GM18868 (cell line): ENCODE measurements at regions not wholly inside any gene's neighbourhood (a gene's known extent, or its start where the extent isn't known, plus 50 kb on each side); places are given as distances from the start of the nearest gene placed in this dataset.
"Not testable (repeated sequence)": the region's sequence is repeated elsewhere in the genome, so short reads cannot be mapped to it uniquely, and the experiment has no call there.

Source experiments
- ATAC-seq: cut with Tn5 transposase; IDR thresholded peaks from one replicate; pipeline ENCODE4 v1.9.1; 2021; ENCODE audit warnings: mild to moderate bottlenecking, moderate library complexity; ENCODE audit not compliant: unreplicated experiment

DNA sequence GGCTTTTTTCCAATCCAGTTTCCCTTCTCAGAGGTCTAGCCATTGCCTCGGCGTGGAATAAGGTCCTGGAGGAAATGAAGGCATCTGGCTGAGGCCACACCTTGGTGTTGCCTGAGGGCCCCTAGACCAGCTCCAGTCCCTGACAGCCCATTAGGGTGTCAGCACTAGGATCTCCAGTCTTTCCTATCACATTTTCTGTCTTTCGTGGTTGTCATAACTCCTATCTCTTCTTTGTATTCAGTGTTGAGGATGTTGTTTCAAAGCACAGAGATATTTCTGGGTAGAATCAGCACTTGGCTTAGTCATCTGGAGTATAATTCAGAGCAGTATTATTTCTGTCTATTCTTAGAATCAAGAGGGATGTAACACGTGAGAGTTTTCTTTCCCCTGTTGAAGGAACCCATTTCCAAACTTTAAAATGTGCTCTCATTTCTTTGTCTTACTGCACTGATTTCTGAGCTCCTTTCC lies 844.3 kb downstream of the KCNT2 start:
- no peak for ATAC-seq

DNA sequence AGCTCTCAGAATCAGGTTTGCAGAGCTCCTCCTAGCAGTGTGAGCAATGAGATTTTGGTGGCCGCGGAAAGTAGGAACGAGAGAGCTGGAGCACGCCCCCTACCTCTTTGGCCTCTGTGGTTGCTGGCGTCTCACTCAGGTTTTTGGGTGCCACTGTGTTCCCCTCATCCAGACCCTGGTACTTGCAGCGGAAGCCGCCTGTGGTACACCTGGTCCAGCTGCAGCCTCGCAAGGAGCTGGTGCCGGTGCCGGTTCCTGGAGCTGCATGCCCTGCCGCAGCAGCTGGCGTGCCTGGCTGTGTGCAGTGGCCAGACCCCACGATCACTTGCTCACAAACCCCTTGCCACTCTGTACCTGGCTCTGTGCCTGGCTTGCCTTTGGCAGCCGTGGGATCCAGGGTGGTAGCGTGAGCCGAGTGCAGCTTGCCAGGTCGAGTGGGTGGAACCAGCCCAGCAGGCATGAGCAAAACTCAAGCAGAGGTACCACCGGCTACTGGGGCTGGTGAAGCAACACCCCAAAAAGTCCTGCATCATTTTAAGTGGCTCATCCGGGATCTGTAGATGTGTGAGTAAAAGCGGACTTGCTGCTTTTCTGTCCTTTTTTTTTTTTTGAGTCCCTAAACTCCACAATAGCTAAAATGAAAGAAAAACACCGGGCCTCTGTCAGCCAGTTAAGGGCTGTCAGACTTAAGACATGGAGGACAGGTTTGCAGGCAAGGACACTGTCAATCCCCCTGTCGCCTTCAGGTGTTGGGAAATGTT lies 844.9 kb downstream of the KCNT2 start:
- ATAC-seq = no peak

DNA sequence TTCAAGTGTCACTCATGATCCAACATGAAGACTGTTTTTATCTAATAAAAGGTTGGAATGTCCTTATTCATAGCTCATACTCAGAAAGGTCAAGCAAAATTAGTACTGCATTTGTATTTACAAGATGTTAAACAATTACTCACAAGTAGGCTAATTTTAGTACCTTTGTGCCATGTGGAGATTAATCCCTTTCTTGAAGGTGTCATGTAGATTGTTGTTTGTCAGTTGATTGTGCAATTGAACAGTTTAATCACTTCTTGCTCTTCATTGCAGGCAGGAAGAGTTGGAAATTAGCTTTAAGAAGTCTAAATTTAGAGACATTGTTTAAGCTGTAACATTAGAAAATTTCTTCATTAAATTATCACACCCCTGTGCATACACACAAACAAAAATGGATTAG lies 847.1 kb downstream of the KCNT2 start:
- no peak for ATAC-seq

DNA sequence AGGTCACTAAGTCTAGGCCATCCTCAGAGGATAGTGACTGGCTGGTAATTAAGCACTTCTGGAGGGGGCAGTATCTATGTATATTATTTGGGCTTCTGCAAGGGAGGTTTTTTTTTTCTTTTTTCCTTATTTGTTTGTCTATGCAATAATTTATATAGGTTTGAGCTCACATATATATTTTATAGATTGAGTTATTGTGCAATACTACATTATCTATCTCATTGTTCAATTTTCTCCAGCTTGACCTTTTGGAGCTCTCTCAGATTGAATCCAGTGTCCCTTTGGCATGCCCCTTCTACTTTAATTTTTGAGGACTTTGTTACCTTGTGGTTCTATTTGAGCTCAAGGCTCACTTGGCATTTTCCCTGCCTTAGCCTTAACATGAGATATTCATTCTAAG lies 852.1 kb downstream of the KCNT2 start:
- no peak for ATAC-seq

- no peak for ATAC-seq
These were observed 853.4 kb downstream of the KCNT2 start for GRCh38 chr1:195754874-195755273.

GRCh38 chr1:195754303-195754702 lies 853.9 kb downstream of the KCNT2 start:
- no peak for ATAC-seq

DNA sequence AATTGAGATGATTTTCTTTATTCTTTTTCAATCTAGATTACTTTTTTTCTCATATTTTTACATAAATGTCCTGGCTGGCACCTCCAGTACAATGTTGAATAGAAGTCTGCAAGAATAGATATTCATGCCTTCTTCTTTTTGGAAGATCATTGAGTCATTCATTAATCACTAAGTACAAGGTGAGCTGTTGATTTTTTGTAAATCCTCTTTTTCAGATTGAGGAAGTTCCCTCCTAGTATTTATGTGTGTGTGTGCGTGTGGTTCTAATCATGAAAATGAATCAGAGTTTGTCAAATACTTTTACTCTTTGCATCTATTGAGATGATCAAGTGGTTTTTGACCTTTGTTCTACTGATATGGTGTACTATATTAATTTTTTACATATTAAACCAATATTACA lies 859.3 kb downstream of the KCNT2 start:
- no peak for ATAC-seq

DNA sequence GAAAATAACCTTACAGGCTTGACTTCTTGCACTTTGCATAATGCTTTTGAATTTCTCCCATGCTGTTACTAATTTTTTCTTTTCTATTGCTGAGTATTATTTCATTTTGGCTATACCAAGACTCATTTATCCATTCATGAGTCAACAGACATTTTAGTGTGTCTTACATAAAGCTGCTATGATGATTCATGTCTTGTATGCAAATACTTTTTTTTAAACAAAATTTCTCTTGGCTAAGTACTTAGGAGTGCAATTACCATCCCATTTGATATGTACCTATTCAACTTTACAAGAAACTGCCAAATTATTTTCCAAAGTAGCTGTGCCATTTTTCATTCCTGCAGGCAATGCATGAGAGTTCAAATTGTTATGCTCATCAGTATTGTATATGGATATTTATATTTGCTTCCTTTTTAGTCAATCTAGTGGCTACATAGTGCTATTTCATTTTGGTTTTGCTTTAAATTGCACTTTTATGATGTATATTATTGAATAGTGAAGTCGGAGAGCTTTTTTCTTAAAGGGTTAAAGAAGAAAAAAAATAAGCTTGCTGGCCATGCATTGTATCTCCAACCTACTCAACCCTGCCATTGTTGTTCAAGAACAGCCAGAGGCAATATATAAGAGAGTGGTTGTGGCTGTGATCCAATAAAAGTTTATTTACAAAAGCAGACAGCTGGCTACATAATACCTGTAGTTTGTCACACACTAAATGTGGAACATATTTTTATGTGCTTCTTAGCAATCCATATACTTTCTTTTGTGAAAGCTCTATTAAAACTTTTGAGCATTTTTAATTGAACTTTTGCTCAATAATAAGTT lies 862.8 kb downstream of the KCNT2 start:
- ATAC-seq = no peak

DNA sequence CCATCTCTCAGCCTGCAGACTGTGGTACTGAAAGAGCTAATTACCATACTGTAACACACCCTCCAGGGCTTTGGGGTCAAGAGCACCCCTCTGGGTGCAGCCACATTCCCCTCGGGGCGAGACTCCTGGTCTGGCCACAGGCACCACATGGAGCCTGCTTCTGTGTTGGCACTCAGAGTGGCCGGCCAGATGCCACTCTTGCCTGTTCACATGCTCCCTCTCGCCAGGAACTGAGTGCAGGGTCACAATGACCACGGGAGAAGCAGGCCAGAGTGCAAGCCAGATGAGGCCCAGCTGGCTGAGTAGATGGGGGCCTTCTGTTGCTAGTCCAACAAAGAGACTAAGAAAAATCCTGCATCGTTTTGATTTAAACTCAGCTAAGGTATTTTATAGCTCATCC lies 864.0 kb downstream of the KCNT2 start:
- ATAC-seq = no peak

- no peak for ATAC-seq
These were observed 867.4 kb downstream of the KCNT2 start for GRCh38 chr1:195740862-195741261.

GRCh38 chr1:195738966-195739650 lies 869.1 kb downstream of the KCNT2 start:
- ATAC-seq = no peak

- no peak for ATAC-seq
These were observed 873.1 kb downstream of the KCNT2 start for GRCh38 chr1:195735140-195735539.

GRCh38 chr1:195733826-195734225 lies 874.4 kb downstream of the KCNT2 start:
- no peak for ATAC-seq

GRCh38 chr1:195733408-195733807 lies 874.8 kb downstream of the KCNT2 start:
- no peak for ATAC-seq

GRCh38 chr1:195731385-195731784 lies 876.9 kb downstream of the KCNT2 start:
- no peak for ATAC-seq

GRCh38 chr1:195723796-195724194 lies 884.4 kb downstream of the KCNT2 start:
- no peak for ATAC-seq

GRCh38 chr1:195722852-195723795 lies 885.1 kb downstream of the KCNT2 start:
- ATAC-seq = not testable (repeated sequence)

GRCh38 chr1:195722146-195722545 lies 886.1 kb downstream of the KCNT2 start:
- not testable (repeated sequence) for ATAC-seq

- no peak for ATAC-seq
These were observed 886.8 kb downstream of the KCNT2 start for GRCh38 chr1:195721210-195721971.

DNA sequence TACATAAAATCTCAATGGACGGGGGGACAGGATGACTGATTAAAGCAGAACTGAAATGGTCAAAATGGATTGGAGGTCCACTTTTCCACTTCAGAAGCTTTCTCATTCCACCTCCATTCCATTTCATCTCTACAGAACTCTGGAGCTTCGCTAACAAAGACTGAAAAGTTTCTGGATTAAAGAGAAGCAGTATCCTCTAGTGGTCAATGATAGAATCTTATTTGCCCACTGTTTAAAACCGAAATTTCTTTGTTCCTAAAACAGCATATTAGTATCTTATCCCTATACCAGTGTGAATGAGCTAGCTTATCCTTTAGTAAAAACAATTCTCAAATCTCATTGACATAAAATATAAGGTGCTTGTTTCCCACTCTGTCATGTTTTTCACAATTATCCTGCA lies 890.6 kb downstream of the KCNT2 start:
- ATAC-seq = no peak
